AG04450 (cell line): ENCODE measurements at regions not wholly inside any gene's neighbourhood (a gene's known extent, or its start where the extent isn't known, plus 50 kb on each side); places are given as distances from the start of the nearest gene placed in this dataset.

Source experiments
- CTCF ChIA-PET: fragments of 300-600, 350-600 bp; formaldehyde crosslinking; extraction: SDS; loops from one replicate; lab custom pipeline; 2022; ENCODE audit warnings: antibody characterized with exemption, inconsistent platforms; lab: Charles Lee
- POLR2A ChIA-PET: fragments of 350-600 bp; formaldehyde crosslinking; extraction: SDS; loops from one replicate; lab custom pipeline; 2021; ENCODE audit warnings: antibody characterized with exemption, inconsistent platforms; lab: Yijun Ruan, JAX
- DNase-seq: peaks from one replicate; pipeline ENCODE4 v3.0.0-alpha.2; 2011; ENCODE audit warnings: low read depth, low spot score
- H3K27ac ChIP-seq: one replicate; pipeline ENCODE4 v1.5.1; 2012; ENCODE audit warnings: low read depth, low read length, control low read depth
- H3K27me3 ChIP-seq: one replicate; pipeline ENCODE4 v1.6.0; 2012; ENCODE audit warnings: low read length; ENCODE audit not compliant: control insufficient read depth, insufficient read depth
- H3K4me3 ChIP-seq: 2 replicates; pipeline ENCODE4 v1.5.1; 2011; ENCODE audit warnings: mild to moderate bottlenecking, low read depth, low read length, control low read depth
- H3K9me3 ChIP-seq: 2 replicates; pipeline ENCODE4 v1.5.1; 2012; ENCODE audit warnings: low read length; ENCODE audit not compliant: control insufficient read depth, insufficient read depth
- TF ChIP-seq, protein P1 (sequence below): IDR thresholded peaks from 2 replicates; pipeline ENCODE4 v1.5.1; 2011; ENCODE audit warnings: low read depth, low read length, control low read depth, inconsistent platforms

DNA sequence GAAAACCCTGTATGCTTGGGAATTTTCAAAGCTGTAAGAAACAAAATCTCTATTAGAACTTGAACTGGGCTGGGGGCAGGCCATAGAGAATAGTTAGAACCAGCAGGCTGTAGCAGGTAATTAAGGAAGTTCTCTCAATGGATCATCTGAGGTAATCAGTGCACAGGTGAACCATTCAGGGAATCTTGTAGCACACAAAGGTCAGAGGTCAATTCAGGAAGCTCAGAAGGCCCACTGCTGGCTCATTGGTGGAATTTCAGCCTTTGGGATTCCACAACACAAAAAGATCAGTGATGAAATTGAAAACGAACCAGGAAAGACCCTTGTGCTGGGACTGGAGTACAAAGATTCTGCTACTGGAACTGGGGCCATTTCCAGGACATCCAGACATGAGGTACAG is 82.0 kb downstream of the TMEM168 start:
- POLR2A ChIA-PET = no interaction called here
- no peaks in the 10 kb centered on the region for H3K27me3 ChIP-seq
- no peak overlapping the region for H3K4me3 ChIP-seq
- TF ChIP-seq, protein P1, sequence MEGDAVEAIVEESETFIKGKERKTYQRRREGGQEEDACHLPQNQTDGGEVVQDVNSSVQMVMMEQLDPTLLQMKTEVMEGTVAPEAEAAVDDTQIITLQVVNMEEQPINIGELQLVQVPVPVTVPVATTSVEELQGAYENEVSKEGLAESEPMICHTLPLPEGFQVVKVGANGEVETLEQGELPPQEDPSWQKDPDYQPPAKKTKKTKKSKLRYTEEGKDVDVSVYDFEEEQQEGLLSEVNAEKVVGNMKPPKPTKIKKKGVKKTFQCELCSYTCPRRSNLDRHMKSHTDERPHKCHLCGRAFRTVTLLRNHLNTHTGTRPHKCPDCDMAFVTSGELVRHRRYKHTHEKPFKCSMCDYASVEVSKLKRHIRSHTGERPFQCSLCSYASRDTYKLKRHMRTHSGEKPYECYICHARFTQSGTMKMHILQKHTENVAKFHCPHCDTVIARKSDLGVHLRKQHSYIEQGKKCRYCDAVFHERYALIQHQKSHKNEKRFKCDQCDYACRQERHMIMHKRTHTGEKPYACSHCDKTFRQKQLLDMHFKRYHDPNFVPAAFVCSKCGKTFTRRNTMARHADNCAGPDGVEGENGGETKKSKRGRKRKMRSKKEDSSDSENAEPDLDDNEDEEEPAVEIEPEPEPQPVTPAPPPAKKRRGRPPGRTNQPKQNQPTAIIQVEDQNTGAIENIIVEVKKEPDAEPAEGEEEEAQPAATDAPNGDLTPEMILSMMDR = no peak
- CTCF ChIA-PET = no interaction called here
- no peak overlapping the region for H3K27ac ChIP-seq
- DNase-seq = no peak
- H3K9me3 ChIP-seq = no peaks in the 10 kb centered on the region
